HG02943 (cell line): ENCODE measurements at regions not wholly inside any gene's neighbourhood (a gene's known extent, or its start where the extent isn't known, plus 50 kb on each side); places are given as distances from the start of the nearest gene placed in this dataset.
"Not testable (repeated sequence)": the region's sequence is repeated elsewhere in the genome, so short reads cannot be mapped to it uniquely, and the experiment has no call there.

Experiments
- ATAC-seq: cut with Tn5 transposase; IDR thresholded peaks from one replicate; pipeline ENCODE4 v1.9.1; 2021; ENCODE audit warnings: mild to moderate bottlenecking, low read depth, moderate library complexity; ENCODE audit not compliant: unreplicated experiment

- ATAC-seq = no peak
Measured at GRCh38 chr7:106365252-106366005, 80.6 kb upstream of the NAMPT start.

DNA sequence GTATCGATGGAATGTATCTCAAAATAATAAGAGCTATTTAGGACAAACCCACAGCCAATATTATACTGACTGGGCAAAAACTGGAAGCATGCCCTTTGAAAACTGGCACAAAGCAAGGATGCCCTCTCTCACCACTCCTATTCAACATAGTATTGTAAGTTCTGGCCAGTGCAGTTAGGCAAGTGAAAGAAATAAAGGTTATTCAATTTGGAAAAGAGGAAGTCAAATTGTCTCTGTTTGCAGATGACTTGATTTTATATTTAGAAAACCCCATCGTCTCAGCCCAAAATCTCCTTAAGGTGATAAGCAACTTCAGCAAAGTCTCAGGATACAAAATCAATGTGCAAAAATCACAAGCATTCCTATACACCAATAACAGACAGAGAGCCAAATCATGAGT lies 77.7 kb upstream of the NAMPT start:
- ATAC-seq = not testable (repeated sequence)

DNA sequence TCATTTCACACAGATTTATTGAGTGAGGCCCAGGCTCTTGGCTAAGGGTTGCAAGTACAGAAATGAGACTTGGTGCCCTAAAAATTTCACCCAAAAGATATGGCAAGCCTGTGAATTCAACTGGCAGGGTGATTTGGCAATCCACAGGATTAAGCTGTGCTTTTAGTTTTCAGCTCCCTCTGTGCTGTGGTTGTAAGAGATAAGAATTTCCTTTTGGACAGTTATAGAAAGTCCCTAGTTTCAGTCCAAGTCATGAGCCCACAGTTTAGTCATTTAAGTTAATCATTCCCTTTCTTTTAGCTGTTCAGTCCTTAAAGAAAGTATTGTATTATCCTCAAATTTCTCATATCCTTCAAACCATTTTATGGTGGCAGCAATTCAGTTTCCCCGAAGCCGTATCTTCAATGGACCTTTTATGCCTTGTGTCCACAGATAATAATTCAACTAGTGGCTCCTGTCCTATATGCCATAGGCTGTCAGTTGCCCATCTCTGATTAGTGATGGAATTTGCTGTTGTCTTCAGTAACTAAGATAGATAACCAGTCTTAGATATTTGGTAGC lies 73.4 kb upstream of the NAMPT start:
- peak; percentile 88 for ATAC-seq

DNA sequence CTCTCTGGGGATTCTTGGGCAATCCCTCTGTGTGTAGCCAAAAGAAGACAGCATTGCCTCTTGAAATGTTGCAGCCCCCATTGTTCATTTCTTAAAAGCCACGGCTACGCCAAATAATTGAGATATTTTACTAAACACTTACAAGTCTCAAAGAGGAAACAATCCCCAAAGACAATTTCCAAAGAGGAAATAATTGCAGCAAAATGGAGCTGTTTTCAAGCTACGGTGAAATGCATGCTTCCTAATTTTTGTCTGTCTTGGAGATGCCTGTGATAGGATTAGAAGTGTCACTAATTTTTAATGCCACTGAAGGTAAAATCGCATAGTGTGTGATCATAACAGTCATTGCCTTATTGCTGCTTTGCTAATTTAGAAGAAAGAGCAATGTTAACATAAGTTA lies 72.9 kb upstream of the NAMPT start:
- ATAC-seq = peak; percentile 11

DNA sequence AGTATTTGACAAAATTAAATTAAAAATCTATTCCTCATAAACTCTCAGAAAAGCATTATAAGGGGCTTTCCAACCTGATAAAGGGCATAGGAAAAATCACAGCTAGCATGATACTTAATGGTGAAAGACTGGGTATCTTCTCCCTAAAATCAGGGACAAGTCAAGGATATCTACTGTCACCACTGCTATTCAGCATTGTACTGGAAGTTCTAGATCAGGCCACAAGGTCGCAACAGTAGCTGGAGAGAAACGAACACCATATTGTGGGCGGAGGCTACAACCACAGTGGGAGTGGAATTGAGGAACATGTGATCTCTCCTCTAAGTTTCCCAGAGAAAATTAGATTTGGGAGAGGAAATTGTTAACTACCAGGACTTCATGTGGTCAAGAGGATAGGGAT lies 70.0 kb upstream of the NAMPT start:
- no peak for ATAC-seq

- ATAC-seq = no peak
Measured at GRCh38 chr7:106353944-106354343, 69.2 kb upstream of the NAMPT start.

- no peak for ATAC-seq
Measured at GRCh38 chr7:106348231-106348630, 63.4 kb upstream of the NAMPT start.

DNA sequence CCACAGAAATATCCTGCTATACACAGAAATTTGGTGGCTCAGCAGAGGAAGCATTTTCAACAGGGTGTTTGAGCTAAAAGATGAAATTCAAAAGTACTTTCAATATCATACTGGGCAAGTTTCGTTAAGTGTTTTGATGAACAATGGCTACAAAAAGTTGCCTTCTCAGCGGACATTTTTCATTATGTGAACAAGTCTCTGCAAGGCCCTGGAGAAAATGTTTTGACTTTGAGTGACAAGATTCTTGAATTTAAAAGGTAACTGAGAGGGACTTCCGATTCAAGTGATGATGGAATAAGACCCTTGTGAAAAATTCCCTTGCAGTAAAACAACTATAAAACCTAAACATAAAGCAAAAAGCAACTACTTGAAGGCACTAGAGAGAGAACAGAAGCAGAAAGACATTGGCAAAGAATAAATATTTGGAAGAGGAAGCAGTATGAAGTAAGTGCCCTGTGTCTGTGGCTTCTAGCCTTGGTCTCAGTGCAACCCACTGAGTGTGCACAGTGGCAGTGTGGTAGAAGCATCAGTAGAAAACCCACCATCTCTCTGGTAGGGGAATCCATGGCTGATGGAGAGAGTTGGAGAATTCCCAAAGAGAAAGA lies 62.5 kb upstream of the NAMPT start:
- ATAC-seq = peak; percentile 15

DNA sequence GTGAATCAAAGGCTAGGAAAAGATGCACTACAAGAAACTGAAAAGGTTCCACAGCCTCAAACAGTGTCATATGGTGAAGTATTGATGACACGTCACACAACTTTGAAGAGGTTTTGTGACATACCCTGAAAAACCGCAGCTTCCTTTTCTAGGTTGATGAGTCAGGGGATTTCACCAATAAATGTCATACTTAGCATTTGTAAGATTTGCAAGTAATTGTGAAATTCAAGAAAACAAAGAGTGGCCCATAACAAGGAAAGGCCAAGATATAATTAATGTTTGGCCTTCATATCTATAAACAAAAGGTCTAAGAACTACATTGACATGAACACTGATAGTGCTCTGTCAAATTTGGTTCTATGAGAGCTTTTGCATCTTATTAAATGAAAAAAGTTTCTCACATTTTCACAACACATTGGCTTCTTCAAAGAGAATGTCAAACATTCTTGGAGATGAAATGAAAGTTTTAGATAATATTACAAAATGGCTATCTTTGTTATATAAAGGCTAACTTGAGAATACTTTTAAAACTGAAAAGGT lies 62.0 kb upstream of the NAMPT start:
- peak; percentile 97 for ATAC-seq

DNA sequence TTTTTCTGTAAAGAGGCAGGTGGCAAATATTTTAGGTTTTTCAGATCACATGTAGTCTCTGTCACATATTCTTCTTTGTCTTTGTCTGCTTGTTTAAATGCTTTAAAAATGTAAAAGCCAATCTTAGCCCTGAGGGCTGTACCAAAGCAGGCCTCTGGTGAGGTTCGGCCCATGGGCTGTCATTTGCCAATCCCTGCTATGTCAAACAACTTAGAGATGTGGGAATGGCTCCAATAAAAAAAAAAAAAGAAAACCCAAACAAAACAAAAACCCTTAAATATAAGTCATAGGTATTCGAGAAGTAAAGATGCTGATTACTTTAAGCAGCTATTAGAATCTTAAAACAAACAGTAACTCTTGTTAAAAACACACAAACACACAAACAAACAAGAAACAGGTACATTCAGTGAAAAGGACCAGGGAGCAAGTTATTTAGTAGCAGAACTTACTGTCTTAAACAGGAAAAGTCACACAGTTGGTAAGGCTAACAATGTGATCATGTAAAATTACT lies 61.4 kb upstream of the NAMPT start:
- ATAC-seq = no peak

GRCh38 chr7:106345421-106346166 lies 60.8 kb upstream of the NAMPT start:
- ATAC-seq = no peak

DNA sequence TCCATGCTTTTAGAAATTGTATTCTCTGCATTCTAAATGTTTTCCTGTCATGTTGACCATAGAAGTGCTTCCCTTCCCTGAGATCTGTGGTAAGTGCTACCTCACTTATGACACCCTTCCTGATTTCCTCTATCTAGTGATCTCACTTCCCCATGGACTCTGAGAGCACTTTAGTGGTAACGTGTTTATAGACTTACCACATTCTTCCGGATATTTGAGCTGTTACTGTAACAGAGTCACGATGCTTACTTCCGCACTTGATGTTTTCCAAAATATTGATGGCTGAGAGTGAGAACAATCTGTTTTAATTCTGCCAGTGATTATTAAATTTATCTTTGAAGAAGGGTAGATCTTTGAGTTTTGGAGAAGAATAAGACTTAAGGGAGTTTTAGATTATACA lies 60.1 kb upstream of the NAMPT start:
- no peak for ATAC-seq

- ATAC-seq = no peak
Measured at GRCh38 chr7:106344211-106344610, 59.4 kb upstream of the NAMPT start.

GRCh38 chr7:106342049-106342448 lies 57.3 kb upstream of the NAMPT start:
- ATAC-seq = not testable (repeated sequence)

- ATAC-seq = not testable (repeated sequence)
Measured at GRCh38 chr7:106340247-106340596, 55.4 kb upstream of the NAMPT start.

GRCh38 chr7:106339513-106340246 lies 54.9 kb upstream of the NAMPT start:
- no peak for ATAC-seq

- no peak for ATAC-seq
Measured at GRCh38 chr7:106337754-106338153, 53.0 kb upstream of the NAMPT start.

- ATAC-seq = no peak
Measured at GRCh38 chr7:106335814-106336213, 51.0 kb upstream of the NAMPT start.
